HG02973 (cell line): ENCODE measurements at regions not wholly inside any gene's neighbourhood (a gene's known extent, or its start where the extent isn't known, plus 50 kb on each side); places are given as distances from the start of the nearest gene placed in this dataset.
"Not testable (repeated sequence)": the region's sequence is repeated elsewhere in the genome, so short reads cannot be mapped to it uniquely, and the experiment has no call there.

Experiments
- ATAC-seq: cut with Tn5 transposase; IDR thresholded peaks from one replicate; pipeline ENCODE4 v1.9.1; 2021; ENCODE audit warnings: moderate library complexity; ENCODE audit not compliant: unreplicated experiment

DNA sequence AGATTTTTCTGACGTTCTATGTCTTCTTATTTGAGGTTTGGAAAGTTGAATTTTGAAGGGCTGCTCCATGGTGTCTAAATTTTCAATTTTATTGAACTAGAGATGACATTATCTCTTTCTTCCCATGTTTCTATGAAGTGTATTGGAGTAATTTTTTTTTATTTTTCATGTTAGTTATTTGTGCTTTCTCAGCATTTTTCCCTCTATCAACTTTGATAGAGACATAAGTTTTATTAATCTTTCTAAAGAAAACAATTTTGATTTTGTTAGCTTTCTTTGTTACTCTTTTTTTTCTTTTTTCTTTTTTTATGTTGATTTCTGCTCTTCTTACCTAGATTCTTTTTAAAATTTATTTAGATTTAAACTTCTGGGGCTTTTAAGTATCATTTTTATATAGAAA lies 1694.8 kb downstream of the PCDH9 start:
- no peak for ATAC-seq

DNA sequence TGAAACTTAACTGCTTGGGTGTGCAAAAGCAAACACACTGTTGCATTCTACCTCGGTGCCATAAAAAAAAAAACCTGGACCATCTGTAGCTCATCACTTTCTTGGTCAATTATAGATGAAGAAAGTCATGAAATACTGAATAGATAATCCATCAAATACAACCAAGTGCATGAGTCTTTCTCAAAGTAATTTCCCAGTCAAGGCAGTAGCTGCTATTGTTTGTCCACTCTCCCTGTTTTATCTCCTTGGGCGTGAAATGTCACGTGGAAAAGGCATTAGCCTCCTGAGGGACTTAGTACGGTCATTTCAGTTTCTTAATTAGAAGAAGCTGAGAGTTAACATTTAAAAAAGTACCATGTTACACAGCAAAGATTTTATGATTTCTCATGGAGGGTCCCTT lies 1697.9 kb downstream of the PCDH9 start:
- no peak for ATAC-seq

DNA sequence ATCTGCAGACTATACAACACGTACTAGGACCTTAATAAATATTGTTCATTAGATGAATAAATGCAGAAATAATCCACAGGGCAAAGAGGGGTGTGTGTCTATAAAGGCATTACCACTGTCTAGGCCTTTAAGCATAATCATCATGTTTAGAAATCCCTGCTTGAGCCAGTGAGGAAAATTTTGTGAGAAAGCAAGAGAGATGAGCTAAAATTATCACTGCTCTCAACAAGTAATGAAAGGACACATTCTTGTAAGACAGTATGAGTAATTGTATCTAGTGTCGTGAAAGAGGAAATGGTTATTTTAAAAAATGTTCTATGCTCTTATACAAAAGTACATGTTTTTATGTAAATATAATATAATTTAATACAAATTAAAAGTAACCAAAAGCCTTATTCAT lies 1699.4 kb downstream of the PCDH9 start:
- no peak for ATAC-seq

DNA sequence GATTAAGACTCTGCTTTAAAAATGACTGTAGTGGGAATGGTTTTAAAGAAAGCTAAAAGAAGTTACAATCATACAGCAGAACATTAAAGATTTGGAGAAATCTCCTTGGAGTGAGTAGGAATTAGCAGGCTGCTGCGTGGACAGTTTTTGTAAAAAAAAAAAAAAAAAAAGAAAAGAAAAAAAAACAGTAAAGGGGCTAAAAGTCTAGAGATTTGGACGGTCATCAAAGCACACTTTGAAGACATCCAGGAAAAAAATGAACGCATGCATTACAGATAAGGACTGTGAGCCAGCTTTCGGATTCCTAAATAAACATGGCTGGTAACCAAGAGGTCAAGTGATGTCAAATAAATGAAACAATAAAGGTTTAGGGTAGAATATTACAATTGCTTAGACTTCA lies 1700.6 kb downstream of the PCDH9 start:
- ATAC-seq = no peak

DNA sequence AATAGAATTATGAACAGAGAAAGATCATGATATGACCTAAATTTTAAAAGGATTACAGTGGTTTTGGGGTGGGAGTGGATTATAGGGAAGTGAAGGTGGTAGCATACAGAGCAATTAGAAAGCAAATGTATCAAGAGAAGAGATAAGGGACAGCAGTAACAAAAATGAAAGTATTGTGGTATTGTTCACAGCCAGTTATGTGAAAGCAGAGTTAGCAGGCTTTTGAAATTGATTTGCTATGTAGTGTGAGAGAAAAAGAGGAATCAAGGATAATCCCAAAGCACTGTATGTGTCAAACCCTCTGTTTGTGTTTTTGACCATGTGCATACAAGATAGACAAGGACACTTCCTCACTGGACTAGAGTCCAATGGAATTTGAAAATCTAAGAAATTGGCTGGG lies 1721.4 kb downstream of the PCDH9 start:
- ATAC-seq = no peak

DNA sequence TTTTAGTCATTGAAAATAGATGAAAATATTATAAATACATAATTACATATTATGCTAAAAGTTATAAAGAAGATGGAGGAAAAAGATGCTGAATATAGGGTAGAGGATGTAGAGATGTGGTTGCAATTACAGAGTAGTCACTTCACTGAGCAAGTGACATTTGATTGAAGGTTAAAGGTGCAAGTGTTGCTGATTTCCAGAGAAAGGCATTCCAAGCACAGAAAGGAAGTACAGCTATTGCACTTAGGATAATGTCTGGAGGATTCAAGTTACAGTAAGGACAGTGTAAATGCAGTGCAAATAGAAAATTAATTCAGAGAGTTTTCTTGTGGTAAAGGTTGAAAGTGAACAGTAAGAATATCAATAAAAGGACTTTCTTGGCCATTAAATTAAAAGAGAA lies 1721.8 kb downstream of the PCDH9 start:
- ATAC-seq = no peak

DNA sequence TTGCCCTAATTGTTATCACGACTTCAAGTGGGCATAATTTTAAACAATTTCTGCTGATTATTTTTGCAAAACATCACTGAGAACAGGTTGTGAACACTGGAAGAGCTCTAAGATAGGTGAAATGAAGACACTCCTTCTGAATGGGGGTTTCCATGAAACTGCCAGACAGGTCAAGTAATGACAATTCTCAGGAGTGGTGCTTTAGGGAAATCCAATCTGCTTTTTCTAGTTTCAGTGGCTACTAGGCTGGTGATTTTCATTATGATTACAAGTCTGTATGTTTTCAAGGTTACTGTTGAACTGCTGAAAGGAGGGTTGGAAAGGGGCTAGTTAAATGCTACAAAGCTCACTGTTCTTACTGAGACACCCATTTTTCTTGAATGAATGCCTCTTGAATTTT lies 1724.2 kb downstream of the PCDH9 start:
- ATAC-seq = no peak

DNA sequence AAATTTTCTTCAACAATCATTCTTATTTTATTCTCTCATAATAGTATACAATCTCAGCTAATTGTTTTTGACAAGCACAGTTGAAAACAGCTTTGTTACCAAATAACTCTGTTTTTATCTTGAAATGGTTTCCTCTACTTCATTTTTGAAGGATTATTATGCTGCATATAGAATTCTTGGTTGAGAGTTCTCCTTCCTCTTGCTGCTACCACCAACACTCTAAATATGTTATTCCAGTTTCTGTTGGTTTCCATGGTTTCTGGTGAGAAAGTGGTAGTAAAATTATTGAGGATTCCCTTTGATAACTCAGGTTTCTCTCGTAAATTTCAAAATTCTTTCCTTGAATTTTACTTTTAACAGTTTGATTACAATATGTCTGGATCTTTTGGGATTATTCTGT lies 1725.9 kb downstream of the PCDH9 start:
- no peak for ATAC-seq

DNA sequence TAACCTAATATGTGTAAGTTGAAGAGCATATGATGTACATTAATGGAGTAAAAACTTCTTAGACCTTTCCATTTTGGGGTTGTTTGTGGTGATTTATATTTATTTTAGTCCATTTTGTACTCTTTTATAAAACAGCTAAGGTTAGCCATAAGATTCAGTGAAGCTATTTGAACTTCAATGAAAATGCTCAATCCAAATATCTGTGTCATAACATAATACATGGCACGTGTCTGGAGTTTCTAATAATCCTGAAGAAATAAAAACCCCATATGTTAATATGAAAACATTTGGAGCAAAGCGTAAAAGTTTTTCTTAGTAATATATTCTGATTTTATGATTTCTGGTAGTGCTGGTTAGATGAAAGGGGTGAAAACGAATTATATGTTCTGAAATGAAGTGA lies 1729.7 kb downstream of the PCDH9 start:
- ATAC-seq = no peak

DNA sequence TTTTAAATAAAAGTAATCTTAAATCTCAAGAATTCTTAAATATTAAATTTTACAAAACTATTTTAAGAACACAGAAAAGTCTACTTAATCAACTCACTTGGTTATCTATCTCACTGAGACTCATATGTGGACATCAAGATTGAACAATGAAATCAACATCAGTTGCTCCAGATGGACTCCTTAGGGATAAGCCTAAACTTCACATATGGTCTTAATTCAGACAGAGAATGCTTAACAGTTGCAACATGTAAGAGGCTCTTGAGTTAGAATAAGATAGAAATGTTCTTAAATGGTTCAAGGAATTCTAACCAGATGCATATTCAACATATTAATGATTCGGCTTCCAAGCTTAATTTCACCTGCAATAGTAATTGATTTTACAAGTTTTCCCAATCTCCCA lies 1730.9 kb downstream of the PCDH9 start:
- no peak for ATAC-seq

DNA sequence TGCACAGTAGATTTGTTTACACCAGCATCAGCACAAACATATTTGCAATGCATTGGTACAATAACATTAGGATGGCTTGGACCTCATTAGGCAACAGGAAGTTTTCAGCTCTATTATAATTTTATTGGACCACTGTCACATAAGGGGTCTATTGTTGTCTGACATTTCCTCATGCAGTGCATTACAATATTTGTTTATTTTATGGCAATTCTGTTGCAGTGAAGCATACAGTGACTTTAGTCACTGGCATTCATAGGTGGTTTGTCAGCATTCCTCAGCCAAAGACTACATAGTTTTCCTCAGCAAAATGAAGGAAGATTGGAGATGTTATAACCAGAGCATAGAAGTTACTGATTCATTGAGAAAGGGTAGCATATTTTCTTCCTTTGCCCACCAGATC lies 1732.9 kb downstream of the PCDH9 start:
- no peak for ATAC-seq

DNA sequence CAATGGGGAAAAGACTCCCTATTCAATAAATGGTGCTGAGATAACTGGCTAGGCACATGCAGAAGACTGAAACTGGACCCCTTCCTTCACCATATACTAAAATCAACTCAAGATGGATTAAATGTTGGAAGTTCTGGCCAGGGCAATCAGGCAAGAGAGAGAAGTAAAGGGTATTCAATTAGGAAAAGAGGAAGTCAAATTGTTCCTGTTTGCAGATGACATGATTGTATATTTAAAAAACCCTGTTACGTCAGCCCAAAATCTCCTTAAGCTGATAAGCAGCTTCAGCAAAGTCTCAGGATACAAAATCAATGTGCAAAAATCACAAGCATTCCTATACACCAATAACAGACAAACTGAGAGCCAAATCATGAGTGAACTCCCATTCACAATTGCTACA lies 1739.4 kb downstream of the PCDH9 start:
- not testable (repeated sequence) for ATAC-seq

DNA sequence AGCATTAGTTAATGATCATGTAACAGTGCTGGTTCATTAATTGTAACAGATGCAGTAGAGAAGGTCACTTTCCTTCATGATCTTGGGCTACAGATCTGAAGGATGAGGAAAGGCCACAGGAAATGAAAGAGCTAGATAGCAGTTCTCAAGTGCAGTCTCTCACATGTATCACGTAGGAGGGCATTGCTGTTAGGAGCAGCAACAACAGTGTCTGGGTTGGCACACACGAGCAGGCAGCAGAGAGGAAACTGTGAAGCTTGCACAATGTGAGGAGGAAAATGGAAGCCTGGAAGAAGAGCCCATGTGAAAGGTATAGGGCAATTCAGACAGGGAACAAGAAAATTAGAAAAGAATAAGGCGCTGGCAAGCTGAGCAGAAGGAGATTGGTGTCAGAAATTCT lies 1741.5 kb downstream of the PCDH9 start:
- no peak for ATAC-seq

DNA sequence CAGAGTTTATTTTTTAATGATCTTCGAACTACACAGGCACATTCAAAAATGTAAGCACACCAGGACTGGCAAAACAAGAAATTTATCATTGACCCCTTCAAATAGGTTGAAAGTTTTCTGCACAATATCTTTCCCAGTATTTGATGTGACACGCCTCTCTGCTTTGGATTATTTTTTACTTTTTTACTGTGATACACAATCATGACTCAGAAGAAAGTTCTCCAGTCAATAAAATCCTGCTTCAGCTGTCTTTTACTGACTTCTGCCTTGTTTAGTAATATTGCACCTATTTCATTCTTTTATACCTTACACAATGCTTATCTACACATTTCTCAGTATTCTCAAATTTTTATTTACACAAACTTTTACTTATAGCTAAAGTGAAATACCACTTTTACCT lies 1750.4 kb downstream of the PCDH9 start:
- ATAC-seq = no peak

DNA sequence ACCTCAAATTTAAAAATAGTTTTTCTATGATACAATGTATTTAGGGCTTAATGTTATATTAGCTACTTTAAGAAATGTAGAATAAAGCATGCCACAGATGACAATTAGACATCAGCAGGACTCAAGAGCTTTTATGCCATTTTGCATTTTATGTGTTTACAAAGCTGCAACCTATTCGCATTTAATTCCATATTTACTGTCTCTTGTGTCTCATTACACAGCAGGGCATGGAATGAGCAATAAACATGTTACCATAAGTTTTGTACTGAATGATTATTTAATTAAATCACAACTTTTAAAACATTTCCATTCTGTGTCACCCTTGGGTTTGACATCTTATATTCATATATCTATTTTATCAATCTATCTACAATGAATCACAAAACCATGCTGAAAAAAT lies 1756.9 kb downstream of the PCDH9 start:
- ATAC-seq = no peak

DNA sequence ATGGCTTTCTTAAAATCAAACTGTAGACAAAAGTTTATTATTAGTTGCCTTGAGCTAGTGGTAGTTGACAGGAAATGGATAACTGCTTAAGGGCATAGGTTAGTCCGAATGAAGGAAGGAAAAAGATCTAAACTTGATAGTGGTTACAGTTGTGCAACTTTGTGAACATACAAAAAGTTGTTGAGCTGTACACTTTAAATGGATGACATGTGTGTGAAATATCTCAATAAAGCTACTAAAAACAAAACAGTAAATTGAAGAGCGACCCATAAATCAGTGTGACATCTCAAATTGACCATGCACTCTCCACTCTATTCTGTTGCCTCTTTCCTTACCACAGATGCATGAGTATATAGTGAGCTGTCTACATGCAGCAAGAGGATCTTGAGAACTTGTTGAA lies 1757.8 kb downstream of the PCDH9 start:
- no peak for ATAC-seq

DNA sequence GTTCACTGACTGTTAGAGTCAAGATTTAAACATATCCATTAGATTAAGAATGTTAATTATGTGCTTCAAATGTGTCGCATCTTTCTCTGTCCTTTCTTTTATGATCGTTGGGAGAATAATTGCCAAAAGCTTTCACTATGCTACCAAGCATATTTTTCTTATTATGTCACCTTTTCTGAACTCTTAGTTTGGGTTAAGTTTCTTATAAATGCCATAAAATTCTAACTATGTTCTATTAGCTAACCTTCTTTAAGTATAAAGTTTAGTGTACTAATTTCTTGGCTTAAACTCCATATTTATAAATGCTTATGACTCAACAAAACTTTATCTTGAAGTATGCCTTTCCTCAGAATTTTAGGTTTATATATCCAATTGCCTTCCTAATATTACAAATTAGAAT lies 1759.4 kb downstream of the PCDH9 start:
- no peak for ATAC-seq

DNA sequence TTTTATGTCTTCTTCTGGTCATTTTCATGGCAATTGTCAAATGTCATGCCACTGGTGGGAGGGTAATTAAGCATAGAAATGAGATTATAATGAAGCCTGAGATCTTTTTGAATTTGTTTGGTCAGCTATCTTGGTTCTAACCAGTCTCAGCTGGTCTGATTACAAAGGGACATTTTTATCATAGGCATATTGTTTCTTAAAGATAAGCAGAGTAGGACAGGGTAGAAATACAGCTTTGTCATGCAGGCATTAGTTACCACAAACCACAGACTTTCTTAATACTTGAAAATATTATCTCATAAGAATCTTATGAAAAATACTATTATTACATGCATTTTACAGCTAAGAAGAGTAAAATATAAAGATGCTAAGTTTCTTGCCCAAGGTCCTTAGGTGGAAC lies 1761.5 kb downstream of the PCDH9 start:
- no peak for ATAC-seq

DNA sequence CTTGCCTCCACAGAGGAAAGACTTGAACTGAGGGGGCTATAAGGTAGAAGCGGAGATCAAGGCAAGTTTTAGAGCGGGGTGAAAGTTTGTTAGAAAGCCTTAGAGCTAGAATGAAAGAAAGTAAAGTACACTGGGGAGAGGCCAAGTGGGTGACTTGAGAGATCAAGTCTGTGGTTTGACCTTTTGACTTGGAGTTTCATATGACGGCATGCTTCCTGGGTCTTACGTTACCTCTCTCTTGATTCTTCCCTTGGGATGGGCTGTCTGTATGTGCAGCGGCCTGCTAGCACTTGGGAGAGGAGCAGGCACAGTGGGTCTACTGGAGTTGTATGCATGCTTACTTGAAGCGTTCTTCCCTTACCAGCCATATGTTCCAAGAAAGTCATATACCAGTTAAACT lies 1768.5 kb downstream of the PCDH9 start:
- no peak for ATAC-seq

DNA sequence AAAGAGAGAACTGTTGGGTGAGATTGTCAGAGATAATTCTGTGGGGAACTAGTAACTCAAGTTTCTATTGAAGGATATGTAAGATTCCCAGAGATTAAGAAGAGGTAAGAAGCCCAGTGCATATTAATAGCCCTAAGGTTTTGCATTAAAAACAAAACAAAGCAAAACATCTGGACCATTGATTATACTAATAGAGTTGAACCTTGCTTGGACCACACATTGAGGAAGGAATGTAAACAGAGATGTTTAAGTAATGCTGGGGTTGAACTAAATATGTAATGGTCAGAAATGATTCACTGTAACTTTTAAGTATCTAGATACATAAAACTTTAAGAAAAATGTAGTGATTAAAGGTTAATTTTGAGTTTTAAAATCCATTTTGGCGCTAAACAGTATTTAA lies 1770.0 kb downstream of the PCDH9 start:
- ATAC-seq = no peak

DNA sequence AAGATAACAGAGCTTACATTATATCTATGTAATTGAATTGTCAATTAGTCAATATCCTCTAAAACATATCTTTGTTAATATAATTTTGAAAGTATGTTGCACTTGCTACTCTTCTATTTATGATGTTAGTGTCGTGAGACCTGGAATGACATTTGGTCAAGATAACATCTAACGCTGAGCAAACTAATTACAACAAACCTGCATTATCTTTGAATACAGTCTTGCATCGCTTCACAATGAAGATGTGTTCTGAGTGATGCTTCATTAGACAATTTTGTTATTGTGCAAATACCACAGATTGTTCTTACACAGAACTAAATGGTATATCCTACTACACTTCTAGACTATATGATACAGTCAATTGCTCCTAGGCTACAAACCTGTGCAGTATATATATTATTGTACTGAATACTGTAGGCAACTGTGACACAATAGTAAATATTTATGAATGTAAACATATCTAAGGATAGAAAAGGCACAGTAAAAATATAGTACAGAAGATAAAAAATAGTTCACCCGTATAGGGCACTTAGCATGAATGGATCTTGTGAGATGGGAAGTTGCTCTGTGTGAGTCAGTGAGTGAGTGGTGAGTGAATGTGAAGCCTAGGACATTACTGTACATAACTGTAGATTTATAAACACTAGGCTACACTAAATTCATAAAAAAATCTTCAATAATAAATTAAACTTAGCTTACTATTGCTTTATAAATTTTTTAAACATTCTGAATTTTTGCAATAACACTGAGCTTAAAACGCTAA lies 1773.8 kb downstream of the PCDH9 start:
- no peak for ATAC-seq

DNA sequence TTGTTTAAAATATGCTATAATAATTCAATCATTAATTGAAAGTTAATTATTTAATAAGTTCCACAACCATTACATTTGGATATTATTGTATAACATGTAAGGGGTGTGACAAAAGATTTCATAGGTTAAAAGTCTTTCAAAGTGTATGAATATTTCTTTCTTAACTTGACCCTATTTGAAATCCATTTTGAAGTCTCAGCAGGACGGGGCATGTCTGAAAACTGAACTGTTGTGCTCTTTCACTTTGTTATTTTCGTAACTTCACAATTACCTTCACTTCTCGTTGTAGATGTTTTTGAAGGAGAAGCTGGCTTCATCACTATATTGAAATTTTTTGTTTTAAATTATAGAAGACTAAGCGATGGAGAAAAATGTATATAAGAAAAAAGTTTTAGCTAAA lies 1775.7 kb downstream of the PCDH9 start:
- no peak for ATAC-seq

DNA sequence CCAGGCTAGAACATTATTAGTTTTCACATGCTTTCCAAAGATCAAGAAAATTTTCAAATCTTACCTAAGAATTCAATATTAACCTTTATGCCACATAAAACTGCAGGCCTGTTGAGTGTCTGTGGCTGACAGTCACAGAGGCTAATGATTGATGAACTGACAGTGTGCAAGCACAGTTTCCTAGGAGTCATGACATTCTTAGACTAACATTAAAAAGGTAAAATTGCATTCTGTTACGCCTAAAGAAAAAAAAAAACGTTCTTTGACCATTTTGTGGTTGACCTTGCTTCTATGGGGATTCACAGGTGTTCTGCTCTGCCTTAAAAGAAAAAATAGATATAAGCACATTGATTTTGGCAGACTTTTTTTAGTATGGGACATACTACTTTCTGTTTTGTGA lies 1776.2 kb downstream of the PCDH9 start:
- no peak for ATAC-seq
